ENCODE measurements at regions not wholly inside any gene's neighbourhood (a gene's known extent, or its start where the extent isn't known, plus 50 kb on each side); places are given as distances from the start of the nearest gene placed in this dataset.

DNA sequence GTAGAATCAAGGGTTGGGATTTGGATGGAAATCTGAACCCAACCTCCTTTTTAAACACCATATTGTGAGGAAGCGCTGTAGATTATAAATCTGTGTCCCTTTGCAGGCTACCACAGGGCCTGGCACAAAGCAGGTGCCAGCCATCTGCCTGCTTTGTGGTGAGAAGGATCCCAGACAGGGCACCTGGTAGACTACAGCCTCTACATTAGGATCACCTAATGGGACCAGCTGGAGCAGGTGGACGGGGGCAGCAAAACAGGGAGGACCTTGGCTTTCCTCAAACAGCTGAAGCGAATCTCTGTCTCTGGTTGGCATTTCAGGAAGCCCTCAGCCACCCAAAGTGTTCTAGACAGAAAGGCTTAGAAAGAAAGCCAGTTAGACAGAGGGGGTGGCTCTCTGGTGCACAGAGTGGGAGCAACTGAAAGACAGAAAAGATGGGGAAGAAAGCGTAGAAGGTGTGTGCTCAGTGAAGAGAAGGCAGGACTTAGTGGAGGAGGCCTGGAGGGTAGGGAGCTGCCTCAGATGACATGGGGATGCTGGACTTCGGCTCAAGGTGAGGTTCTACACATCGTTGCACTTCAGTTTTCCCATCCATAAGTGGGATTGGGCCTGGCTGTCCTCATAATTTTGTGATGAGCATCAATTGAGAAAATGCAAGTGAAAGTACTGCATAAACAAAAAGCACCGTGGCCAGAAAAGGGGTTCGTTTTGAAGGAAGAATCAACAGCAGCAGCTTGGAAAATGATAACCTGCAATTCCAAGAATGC is 350.8 kb downstream of the CYRIA start:
- TF ChIP-seq, protein P1, sequence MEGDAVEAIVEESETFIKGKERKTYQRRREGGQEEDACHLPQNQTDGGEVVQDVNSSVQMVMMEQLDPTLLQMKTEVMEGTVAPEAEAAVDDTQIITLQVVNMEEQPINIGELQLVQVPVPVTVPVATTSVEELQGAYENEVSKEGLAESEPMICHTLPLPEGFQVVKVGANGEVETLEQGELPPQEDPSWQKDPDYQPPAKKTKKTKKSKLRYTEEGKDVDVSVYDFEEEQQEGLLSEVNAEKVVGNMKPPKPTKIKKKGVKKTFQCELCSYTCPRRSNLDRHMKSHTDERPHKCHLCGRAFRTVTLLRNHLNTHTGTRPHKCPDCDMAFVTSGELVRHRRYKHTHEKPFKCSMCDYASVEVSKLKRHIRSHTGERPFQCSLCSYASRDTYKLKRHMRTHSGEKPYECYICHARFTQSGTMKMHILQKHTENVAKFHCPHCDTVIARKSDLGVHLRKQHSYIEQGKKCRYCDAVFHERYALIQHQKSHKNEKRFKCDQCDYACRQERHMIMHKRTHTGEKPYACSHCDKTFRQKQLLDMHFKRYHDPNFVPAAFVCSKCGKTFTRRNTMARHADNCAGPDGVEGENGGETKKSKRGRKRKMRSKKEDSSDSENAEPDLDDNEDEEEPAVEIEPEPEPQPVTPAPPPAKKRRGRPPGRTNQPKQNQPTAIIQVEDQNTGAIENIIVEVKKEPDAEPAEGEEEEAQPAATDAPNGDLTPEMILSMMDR (IDR thresholded peaks at IDR 0.05), result no peak
- TF ChIP-seq POLR2A (IDR thresholded peaks at IDR 0.05), result no peak

Data from sigmoid colon (tissue), 3 donors.